ENCODE measurements at regions not wholly inside any gene's neighbourhood (a gene's known extent, or its start where the extent isn't known, plus 50 kb on each side); places are given as distances from the start of the nearest gene placed in this dataset.

- TF ChIP-seq CTCF (conservative IDR thresholded peaks at IDR 0.05; ENCODE audit: low read depth, low read length) (no peak), EZH2 (IDR thresholded peaks at IDR 0.05; ENCODE audit: borderline replicate concordance, low read depth, low read length, poor library complexity, severe bottlenecking) (no peak)
Observed at GRCh38 chr6:144601221-144601620, 316.1 kb downstream of the UTRN start.
